Activated CD4-positive, alpha-beta T cell treated with anti-CD3 and anti-CD28 coated beads, Interleukin-2, amount 10 ng/mL, durations not matched to agents 7 days and 5 days (primary cell): ENCODE measurements at regions not wholly inside any gene's neighbourhood (a gene's known extent, or its start where the extent isn't known, plus 50 kb on each side); places are given as distances from the start of the nearest gene placed in this dataset.

ENCODE experiments used
- CTCF ChIA-PET: fragments of 350-600 bp; sonication (Branson Sonifier 250); formaldehyde crosslinking; loops from one replicate; lab custom pipeline; 2021; ENCODE audit warnings: antibody characterized with exemption; lab: Charles Lee
- POLR2A ChIA-PET: fragments of 350-600 bp; sonication (Branson Sonifier 250); formaldehyde crosslinking; loops from one replicate; lab custom pipeline; 2021; ENCODE audit warnings: antibody characterized with exemption; lab: Charles Lee
- DNase-seq: peaks from one replicate; pipeline ENCODE4 v3.0.0-alpha.2; 2020
- H3K27ac Mint-ChIP-seq: one replicate; pipeline ENCODE4 v1.8.0; 2021; ENCODE audit warnings: mild to moderate bottlenecking, moderate library complexity, mixed read lengths
- H3K27me3 Mint-ChIP-seq: one replicate; pipeline ENCODE4 v1.8.0; 2021; ENCODE audit warnings: mixed read lengths
- H3K36me3 Mint-ChIP-seq: one replicate; pipeline ENCODE4 v1.8.0; 2021; ENCODE audit warnings: low read depth, mixed read lengths
- H3K4me1 Mint-ChIP-seq: one replicate; pipeline ENCODE4 v1.8.0; 2021; ENCODE audit warnings: mixed read lengths
- H3K4me3 Mint-ChIP-seq: one replicate; pipeline ENCODE4 v1.8.0; 2021; ENCODE audit warnings: mild to moderate bottlenecking, moderate library complexity, mixed read lengths
- H3K9me3 Mint-ChIP-seq: one replicate; pipeline ENCODE4 v1.8.0; 2021; ENCODE audit warnings: mixed read lengths

DNA sequence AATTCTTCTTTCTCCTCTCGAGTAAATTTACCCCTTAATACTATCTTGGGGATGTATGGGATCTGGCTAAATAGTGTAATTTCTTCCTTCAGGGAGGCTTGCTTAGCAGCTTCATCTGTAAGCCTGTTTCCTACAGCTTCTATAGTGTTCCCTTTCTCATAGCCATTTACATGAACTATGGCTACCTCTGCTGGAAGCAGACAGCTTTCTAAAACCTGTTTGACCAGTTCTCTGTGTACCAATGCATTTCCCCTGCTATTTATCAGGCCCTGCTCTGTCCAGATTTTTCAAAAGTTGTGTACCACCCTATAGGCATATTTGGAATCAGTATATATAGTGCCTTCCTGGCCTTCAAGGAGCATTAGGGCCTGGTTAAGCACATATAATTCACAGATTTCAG lies 113.6 kb upstream of the PCDH9 start:
- no peak for DNase-seq
- Mint-ChIP-seq H3K27me3 (no peaks in the 10 kb centered on the region), H3K36me3 (no peaks in the 10 kb centered on the region), H3K4me3 (no peak overlapping the region), H3K27ac (no peak overlapping the region), H3K9me3 (peaks cover 18% of the 10 kb centered on the region), H3K4me1 (no peaks in the 10 kb centered on the region)
- ChIA-PET CTCF (no interaction called here), POLR2A (no interaction called here)

DNA sequence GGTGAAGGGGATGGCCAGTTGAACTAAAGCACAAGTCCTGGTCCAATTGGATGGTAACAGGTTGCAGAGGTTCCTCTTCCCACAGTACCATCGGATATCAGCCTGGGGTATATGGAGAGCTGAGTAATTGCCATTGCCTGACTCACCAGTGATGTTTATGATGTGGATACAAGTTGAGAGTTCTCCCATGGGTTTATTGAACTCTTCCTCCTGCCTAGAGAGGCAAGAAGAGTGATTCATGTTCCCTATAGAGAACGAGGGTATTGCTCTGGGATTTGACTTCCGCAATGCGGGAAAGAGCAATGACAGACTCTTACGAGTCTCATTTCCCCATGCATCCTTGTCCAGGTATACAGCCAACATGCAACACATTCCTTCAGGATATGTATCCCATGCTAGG lies 111.3 kb upstream of the PCDH9 start:
- POLR2A ChIA-PET, result no interaction called here
- DNase-seq, result no peak
- Mint-ChIP-seq H3K4me3 (no peak overlapping the region), H3K4me1 (no peaks in the 10 kb centered on the region), H3K36me3 (no peaks in the 10 kb centered on the region), H3K9me3 (peaks cover 15% of the 10 kb centered on the region), H3K27me3 (no peaks in the 10 kb centered on the region), H3K27ac (no peak overlapping the region)
- CTCF ChIA-PET, result no interaction called here

DNA sequence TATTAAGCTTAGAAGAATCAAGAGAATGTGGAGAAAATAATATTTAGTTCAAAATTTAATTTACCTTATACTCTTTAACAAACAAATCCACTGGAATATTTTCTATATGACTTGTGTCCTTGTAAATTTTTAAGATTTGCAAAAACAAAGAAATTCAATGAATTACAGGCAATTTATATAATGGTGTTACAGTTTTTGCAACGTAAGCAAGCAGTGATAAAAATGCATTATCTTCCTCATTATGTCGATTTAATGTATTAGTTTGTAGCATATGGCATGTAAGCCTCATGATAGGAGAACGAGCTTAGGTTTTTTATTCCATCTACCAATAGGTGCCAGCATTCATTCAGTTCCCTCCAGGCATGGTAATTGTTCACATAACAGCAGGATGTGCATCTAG lies 100.0 kb upstream of the PCDH9 start:
- H3K27me3 Mint-ChIP-seq, result no peaks in the 10 kb centered on the region
- CTCF ChIA-PET, result no interaction called here
- no peak overlapping the region for H3K27ac Mint-ChIP-seq
- H3K4me1 Mint-ChIP-seq, result no peaks in the 10 kb centered on the region
- no peaks in the 10 kb centered on the region for H3K9me3 Mint-ChIP-seq
- POLR2A ChIA-PET, result no interaction called here
- no peak for DNase-seq
- no peaks in the 10 kb centered on the region for H3K36me3 Mint-ChIP-seq
- H3K4me3 Mint-ChIP-seq, result no peak overlapping the region

DNA sequence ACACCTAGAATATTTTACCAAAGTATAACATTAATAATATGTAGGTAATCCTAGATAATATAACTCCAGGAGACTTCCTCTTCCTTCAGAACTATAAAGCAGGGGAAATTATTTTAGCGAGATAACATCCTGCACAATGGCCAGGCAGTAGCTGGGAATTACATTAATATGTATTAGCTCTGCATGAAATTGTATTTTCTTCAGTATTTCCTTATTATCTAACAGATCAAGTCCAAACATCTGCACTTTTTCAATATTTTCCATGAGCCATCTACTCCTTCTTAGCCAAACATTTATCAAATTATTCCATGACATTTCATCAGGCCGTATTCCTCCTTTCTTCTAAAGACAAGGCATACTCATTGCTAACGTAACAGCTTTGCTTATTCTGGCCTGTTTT lies 98.8 kb upstream of the PCDH9 start:
- no peaks in the 10 kb centered on the region for H3K9me3 Mint-ChIP-seq
- ChIA-PET CTCF (no interaction called here), POLR2A (no interaction called here)
- no peaks in the 10 kb centered on the region for H3K4me1 Mint-ChIP-seq
- no peak overlapping the region for H3K4me3 Mint-ChIP-seq
- no peak for DNase-seq
- no peak overlapping the region for H3K27ac Mint-ChIP-seq
- H3K27me3 Mint-ChIP-seq, result no peaks in the 10 kb centered on the region
- no peaks in the 10 kb centered on the region for H3K36me3 Mint-ChIP-seq

DNA sequence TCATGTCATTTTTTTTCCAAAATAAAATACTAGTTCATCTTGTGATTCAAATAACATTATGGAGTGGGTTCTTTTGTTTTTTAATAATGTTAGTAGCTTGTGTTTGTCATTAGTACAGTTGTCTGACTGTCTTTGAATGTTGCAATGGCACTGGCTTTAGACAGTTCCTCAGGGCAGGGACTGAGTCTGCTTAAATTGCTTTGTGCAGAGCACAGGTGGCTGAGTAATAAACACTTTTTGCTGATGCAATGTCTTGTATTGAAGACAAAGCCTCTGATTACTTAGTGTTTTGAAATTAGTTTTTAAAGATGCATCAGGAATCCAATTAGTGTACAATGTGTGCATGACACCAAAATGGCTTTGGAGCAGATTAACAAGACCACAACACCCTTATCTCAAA lies 88.7 kb upstream of the PCDH9 start:
- POLR2A ChIA-PET, result no interaction called here

DNA sequence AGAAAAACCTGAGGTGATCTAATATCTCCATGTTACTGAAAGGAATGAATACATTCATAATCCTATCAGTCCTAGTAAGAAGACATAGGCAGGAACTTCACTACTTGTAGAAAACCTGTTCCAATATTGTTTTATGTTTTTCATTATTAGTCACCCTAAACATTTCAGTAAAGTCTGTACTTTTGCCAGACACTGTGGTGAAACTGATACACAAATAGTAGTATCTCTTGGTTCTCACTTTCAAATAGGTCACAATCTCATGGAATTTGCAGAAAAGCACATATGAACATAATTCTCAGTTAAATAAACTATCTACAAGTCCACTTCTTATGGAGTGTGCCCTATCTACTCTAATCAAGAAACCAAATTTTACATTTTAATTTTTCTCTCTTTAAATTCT lies 88.3 kb upstream of the PCDH9 start:
- Mint-ChIP-seq H3K27me3 (no peaks in the 10 kb centered on the region), H3K36me3 (no peaks in the 10 kb centered on the region), H3K4me3 (no peak overlapping the region), H3K9me3 (no peaks in the 10 kb centered on the region), H3K4me1 (no peaks in the 10 kb centered on the region), H3K27ac (no peak overlapping the region)
- no peak for DNase-seq
- POLR2A ChIA-PET, result no interaction called here
- CTCF ChIA-PET, result no interaction called here

More for the DNA sequence above, 88.7 kb upstream of the PCDH9 start:
- Mint-ChIP-seq H3K4me3 (no peak overlapping the region), H3K4me1 (no peaks in the 10 kb centered on the region), H3K36me3 (no peaks in the 10 kb centered on the region), H3K27me3 (no peaks in the 10 kb centered on the region), H3K9me3 (no peaks in the 10 kb centered on the region), H3K27ac (no peak overlapping the region)
- CTCF ChIA-PET, result no interaction called here
- DNase-seq, result no peak

DNA sequence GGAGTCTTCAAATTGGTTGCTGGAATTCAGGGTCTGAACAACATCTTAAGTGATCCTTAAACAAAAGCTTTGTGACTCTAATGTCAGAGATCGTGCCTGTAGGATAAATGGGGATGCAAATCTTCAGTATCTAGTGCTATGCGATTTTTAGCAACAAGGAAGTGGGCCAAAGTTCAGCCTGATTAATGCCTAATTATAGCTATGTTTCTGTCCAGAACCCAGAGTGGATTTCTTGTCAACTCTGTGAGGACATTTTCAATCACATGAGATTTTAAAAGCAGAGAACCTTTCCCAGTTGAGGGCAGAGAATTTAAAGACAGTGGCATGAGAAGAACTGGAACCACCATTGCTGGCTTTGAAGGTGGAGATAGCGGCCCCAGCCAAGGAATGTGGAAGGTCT lies 84.3 kb upstream of the PCDH9 start:
- ChIA-PET CTCF (no interaction called here), POLR2A (no interaction called here)
- Mint-ChIP-seq H3K4me3 (no peak overlapping the region), H3K36me3 (no peaks in the 10 kb centered on the region), H3K9me3 (no peaks in the 10 kb centered on the region), H3K27me3 (no peaks in the 10 kb centered on the region), H3K4me1 (no peaks in the 10 kb centered on the region), H3K27ac (no peak overlapping the region)
- no peak for DNase-seq

DNA sequence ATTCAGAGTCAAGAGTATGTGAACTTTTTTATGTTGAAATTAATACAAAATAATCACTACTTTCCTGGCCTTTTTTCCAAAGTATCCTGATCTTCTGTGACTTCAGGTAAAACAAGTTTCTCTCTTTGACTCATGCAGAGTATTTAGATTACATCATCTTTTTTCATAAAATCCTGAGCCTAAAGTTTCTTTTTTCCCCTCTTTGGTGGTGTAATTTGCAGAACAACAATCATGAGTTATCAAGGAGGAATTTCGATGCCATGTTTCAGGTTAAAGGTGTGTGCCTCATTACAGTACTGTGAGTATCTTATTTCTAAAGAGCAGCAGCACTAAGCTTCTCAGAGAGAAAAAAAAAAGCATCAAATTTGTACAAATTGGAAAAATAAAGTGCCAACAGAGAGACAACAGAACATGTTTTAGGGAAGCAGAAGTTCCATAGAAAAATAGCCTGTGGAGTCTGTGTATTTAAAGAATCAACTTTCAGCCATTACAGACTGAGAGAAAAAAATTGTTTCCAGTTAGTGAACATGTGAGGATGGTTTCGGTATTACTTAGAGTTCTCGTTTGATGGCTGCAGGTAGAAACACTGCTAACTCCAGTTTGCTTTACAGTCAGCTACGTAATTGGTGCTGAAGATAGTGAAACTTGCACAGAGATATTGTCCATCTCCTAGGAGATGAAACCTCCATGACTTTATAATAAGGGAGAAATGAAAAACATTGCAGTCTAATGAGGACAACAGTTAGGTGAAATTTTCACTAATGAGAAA lies 78.1 kb upstream of the PCDH9 start:
- no peak for DNase-seq
- Mint-ChIP-seq H3K27me3 (no peaks in the 10 kb centered on the region), H3K4me3 (no peak overlapping the region), H3K36me3 (no peaks in the 10 kb centered on the region), H3K27ac (no peak overlapping the region), H3K9me3 (no peaks in the 10 kb centered on the region), H3K4me1 (no peaks in the 10 kb centered on the region)
- ChIA-PET POLR2A (no interaction called here), CTCF (no interaction called here)

DNA sequence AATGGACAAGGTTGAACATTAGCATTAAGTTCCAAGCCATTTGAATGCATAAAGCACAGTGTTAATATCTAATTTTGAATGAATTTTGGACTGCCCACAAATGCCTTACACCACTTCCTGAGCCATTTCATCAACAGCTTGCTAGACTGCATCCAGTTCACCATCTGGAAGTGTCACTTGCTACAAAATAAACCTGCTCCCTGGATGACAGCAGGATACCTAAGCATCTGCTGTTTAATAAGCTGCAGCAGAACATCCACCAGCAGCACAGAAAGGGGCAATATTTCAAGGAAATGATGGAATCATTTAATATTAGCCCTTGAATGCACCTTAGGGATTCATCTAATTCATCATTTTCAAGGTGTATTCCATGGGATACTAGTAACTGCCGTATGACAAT lies 76.6 kb upstream of the PCDH9 start:
- CTCF ChIA-PET, result no interaction called here
- H3K27ac Mint-ChIP-seq, result no peak overlapping the region

DNA sequence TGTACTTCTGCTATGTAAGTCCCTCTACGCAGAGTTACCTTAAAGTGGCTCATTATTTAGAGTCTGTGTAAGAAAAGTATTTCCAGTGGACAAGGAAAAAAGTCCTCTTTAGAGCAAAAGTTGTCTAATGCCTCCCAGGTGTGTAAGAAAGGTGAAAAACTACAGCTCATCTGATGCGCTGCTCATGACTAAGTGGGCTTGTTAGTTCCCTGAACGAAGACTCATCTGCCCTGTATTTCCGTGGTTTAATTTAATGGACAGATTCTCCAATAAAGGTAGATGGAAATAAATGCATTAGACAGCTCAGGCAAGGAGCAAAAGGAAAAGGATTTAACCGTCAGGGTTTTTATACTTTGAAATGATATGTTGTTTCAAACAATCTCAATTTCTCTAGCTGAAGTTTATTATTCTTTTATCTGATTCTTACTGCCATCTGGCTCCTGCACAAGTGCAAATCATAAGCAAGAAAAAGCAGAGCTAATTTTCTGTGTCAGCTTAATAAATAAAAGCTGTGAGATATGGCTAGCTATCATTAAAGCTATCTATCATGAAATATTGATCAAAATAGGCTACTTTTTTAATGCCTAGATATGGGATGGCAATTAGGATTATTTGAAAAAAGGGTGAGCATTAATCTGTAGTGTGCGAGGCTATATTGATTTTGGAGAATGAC lies 73.7 kb upstream of the PCDH9 start:
- ChIA-PET POLR2A (no interaction called here), CTCF (no interaction called here)

More for the DNA sequence above, 76.6 kb upstream of the PCDH9 start:
- Mint-ChIP-seq H3K9me3 (no peaks in the 10 kb centered on the region), H3K27me3 (no peaks in the 10 kb centered on the region), H3K4me1 (no peaks in the 10 kb centered on the region), H3K36me3 (no peaks in the 10 kb centered on the region), H3K4me3 (no peak overlapping the region)
- POLR2A ChIA-PET, result no interaction called here
- DNase-seq, result no peak

DNA sequence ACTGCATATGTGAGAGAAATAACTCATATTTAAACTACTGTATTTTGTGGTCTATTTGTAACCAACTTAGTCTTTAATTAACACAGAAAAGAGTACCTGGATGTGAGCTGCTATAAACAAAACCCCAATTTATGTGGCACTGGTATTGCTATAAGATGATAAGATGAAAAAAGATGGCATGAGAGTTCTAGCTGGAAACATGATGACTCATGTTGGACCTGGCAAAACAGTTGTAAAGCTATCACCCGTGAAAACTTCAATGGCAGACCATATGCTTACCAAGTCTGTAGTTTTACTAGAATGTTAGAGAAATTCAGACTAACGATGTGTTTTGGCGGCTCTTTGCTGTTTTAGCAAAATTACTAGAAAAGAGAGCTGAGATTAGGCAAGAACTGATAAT lies 69.6 kb upstream of the PCDH9 start:
- no peaks in the 10 kb centered on the region for H3K36me3 Mint-ChIP-seq
- ChIA-PET POLR2A (no interaction called here), CTCF (no interaction called here)
- DNase-seq, result no peak
- H3K27ac Mint-ChIP-seq, result no peak overlapping the region
- no peak overlapping the region for H3K4me3 Mint-ChIP-seq
- H3K4me1 Mint-ChIP-seq, result no peaks in the 10 kb centered on the region
- H3K27me3 Mint-ChIP-seq, result no peaks in the 10 kb centered on the region
- no peaks in the 10 kb centered on the region for H3K9me3 Mint-ChIP-seq

More for the DNA sequence above, 73.7 kb upstream of the PCDH9 start:
- no peaks in the 10 kb centered on the region for H3K9me3 Mint-ChIP-seq
- H3K4me1 Mint-ChIP-seq, result no peaks in the 10 kb centered on the region
- H3K36me3 Mint-ChIP-seq, result no peaks in the 10 kb centered on the region
- H3K27ac Mint-ChIP-seq, result no peak overlapping the region
- DNase-seq, result no peak
- no peak overlapping the region for H3K4me3 Mint-ChIP-seq
- H3K27me3 Mint-ChIP-seq, result no peaks in the 10 kb centered on the region

DNA sequence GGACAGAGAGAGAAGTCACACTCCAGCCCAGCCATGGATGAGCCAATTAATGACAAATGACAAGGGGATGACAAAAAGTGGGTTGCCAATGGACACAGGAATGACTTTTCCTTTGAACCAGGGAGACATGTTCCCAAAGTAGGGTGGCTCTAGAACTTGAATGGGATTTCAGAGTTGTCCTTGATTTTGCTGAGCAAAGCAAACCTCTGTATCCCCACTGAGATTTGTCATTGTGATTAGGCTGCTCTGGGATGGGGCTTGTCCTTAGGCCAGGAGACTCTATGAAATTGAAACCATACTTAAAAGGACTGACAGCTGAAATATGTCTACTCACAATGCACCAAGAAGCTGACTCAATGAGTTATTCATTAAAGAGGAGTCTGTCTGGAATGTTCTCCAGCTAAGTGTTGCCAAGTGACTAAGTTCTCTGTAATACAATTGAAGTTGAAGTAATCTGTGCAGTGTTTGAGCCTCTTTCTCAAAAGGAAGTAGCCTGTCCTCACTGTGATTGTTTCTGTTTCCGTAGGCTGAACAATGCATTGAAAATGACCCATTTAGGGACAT lies 69.0 kb upstream of the PCDH9 start:
- H3K27me3 Mint-ChIP-seq, result no peaks in the 10 kb centered on the region
- DNase-seq, result no peak
- H3K27ac Mint-ChIP-seq, result no peak overlapping the region
- H3K36me3 Mint-ChIP-seq, result no peaks in the 10 kb centered on the region
- ChIA-PET POLR2A (no interaction called here), CTCF (no interaction called here)
- no peaks in the 10 kb centered on the region for H3K4me1 Mint-ChIP-seq
- no peak overlapping the region for H3K4me3 Mint-ChIP-seq
- H3K9me3 Mint-ChIP-seq, result no peaks in the 10 kb centered on the region

DNA sequence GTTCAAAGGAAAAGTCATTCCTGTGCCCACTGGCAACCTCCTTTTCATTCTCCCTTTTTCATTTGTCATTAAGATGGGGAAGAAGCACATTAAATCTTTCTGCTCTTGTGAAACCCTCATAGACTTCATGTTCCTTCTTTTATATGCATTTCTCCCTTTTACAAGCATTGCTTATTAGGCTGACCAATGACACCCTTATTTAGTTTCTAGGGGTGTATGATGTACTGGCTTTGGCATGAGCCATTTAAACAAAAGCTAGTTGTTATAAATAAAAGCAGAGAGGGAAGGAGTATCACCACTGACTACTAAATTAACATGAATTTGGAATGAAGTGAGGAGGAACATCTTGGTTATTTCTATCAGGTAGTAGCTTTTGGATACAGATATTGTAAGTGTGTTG lies 68.2 kb upstream of the PCDH9 start:
- Mint-ChIP-seq H3K9me3 (no peaks in the 10 kb centered on the region), H3K4me1 (no peaks in the 10 kb centered on the region), H3K27me3 (no peaks in the 10 kb centered on the region), H3K36me3 (no peaks in the 10 kb centered on the region), H3K27ac (no peak overlapping the region), H3K4me3 (no peak overlapping the region)
- DNase-seq, result no peak
- ChIA-PET CTCF (no interaction called here), POLR2A (no interaction called here)
